GM21619 (cell line): ENCODE measurements at regions not wholly inside any gene's neighbourhood (a gene's known extent, or its start where the extent isn't known, plus 50 kb on each side); places are given as distances from the start of the nearest gene placed in this dataset.

Source experiments
- ATAC-seq: cut with Tn5 transposase; IDR thresholded peaks from one replicate; pipeline ENCODE4 v1.9.1; 2021; ENCODE audit not compliant: unreplicated experiment

DNA sequence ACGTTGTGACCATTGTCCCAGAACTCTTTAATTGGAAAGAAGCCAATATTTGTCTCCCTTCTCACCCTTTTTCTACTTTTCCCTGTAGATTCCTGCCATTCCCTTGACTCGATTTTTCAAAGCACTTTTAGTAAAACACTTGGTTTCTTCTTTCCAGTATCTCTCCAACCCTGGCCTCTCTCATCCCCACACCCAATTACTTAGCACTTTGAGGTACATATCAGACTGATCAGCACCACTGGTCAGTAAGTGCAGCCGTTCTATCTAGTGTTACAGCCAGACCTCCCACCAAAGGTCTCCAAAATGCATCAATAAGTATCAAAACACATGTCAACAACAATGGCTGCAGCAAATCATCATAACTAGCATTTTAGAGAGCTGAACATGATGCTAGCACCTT lies 141.9 kb downstream of the BTG1 start:
- no peak for ATAC-seq

DNA sequence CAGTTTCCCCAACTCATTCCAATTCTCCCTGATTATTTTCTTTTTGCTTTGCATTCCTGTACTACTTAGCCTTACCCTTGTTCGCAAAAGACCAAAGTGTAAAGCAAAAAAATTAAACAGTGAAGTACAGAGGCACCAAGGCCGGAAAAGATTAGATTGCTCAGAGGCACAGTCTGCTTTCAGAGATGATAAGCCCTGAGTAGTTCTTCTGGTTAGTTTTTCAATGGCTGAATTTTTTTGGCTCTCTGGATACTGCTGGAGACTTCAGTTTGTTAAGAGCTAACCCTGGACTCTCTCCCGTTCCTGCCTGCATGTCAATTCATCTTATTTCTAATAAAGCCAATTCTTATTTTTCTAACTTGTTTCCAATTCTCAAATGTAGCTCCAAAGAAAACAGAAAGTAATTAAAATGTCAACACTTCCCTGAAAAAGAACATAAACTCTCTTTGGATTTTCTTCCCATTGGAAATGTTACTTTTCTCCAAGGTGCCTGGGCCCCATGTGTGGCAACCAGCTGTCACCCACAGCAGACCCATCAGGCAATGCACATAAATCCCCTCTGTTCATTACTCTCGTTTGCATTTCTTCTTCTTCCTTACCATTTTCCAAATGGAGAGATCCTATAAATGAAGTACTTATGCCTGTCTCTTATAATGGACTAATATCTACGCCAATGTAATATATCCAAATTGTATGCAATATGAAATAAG lies 142.8 kb downstream of the BTG1 start:
- no peak for ATAC-seq

DNA sequence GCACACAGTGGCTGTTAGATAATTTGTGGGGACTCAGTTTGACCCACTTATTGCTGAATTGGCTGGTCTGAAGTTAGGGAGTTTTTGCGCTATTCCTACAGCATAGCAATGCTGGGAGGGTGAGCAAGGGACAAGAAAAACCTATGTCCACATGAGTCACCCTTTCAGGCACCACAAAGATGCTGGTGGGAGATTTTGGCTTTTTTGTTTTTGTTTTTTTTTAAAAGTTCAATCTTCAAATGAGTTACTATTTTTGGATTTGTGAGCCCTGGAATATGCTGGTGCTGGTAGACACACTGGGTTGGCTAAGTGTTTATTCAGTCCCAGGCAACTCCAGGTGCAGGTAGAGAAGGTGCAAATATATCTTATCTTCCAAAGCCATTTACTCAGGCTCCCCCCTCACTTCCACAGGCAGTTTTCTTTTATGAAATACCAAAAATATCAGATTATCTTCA lies 143.4 kb downstream of the BTG1 start:
- ATAC-seq = no peak

- ATAC-seq = no peak
Observed at GRCh38 chr12:92000597-92000996, 145.0 kb downstream of the BTG1 start.

- ATAC-seq = no peak
Observed at GRCh38 chr12:91999823-92000222, 145.8 kb downstream of the BTG1 start.

DNA sequence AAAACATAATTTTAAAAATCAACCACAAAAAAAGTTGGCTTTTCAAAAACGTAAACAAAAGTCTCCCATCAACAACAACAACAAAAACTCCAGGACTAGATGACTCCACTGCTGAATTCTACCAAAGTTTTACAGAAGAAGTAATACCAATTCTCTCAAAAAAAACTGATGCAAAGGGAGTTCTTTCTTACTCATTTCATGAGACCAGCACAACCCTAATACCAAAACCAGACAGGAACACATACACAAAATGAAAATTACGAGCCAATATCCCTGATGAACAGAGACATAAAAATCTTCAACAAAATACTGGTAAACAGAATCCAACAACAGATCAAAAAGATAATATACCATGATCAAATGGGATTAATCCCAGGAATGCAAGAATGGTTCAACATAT lies 147.3 kb downstream of the BTG1 start:
- ATAC-seq = no peak

- ATAC-seq = no peak
Observed at GRCh38 chr12:91994208-91994797, 151.3 kb downstream of the BTG1 start.

GRCh38 chr12:91993287-91994017 lies 152.2 kb downstream of the BTG1 start:
- no peak for ATAC-seq

DNA sequence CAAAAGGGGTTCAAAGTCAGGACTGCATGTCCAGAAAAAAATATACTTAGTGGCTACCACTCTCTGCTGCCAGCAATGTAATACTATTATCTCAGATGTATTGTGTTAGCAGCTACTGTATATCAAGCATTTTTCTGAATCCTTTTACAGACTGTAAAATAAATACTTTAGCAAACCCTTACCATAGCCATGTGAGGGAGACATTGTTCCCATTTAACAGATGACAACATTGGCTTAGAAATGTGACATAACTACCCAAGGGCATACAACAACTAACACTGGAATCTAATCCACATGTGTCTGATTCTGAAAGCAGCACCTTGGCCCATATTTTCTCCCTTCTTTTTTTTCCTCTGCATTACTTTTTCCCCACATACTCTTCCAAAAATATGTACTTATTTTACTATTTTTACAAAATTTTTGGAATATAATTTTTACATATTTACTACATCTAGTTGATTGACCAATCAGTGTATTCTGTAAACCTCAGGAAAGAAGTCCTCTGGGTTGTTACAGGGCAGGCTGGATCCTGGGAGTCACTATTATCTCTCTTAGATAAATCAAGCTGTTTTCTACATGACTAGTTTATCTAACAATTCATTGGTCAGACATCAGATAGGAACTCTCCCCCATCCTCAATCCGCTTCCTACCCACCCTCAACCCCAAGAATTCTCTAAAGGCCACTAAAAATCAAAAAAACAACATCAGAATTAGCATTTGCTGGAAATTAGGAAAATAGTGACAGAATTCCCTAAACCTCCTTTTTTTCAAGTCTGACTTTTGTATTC lies 154.1 kb downstream of the BTG1 start:
- ATAC-seq = no peak

DNA sequence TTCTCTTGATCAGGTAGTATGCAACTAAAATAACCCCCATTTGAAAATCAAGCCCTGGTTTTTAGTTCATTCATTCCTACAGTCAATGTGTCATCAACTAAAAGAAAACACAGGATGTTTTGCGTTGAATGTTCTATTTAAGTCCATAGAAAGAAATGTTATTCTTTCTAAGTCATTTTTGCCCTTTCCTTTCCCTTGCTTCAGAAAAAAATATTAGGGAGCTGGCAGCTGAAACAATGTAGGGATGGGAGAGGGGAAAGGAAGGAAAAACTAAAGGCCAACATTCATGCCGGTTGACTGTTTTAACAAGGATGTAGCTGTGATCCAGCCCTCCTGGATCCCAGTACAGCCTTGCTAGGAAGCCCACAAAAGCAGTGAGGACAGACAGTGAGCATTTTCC lies 155.1 kb downstream of the BTG1 start:
- ATAC-seq = no peak

- ATAC-seq = no peak
Observed at GRCh38 chr12:91989143-91989542, 156.5 kb downstream of the BTG1 start.

GRCh38 chr12:91988086-91988923 lies 157.3 kb downstream of the BTG1 start:
- no peak for ATAC-seq

GRCh38 chr12:91986084-91986483 lies 159.6 kb downstream of the BTG1 start:
- ATAC-seq = no peak

DNA sequence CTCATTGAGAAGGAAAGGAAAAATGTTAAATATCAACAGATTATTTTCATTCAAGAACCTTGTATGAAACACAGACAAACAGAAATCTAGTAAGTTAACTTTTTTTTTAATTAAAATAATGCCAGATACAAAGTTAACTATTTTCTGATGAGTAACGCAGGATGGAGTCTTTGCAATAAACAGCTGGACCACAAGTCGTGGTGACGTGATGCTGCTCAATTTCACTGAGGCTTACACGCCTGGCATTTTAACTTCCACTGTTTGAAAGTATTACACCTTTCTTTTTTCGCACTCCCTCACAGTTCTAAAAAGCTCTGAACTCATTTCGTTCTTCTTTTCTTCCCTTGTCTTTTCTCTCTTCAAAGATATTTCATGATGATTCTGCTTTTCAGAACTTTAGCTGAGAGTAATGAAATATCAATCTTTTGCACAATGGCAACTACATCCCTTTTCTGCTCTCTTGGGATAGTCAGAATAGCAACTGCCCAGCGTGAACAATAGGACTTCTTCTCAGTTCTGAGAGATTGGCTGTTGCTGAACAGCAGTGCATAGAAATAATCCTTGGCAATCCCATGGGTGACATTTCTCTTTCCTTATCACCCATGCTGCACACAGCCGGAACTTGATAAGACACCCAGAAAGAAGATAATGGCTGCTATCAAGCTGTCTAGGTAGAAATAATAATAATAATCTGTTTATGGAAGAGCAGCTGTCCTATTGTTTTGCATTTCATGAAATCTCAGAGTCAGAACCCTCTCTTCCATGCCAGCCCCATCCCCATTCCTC lies 160.5 kb downstream of the BTG1 start:
- ATAC-seq = no peak

- ATAC-seq = no peak
Observed at GRCh38 chr12:91984556-91984955, 161.1 kb downstream of the BTG1 start.

DNA sequence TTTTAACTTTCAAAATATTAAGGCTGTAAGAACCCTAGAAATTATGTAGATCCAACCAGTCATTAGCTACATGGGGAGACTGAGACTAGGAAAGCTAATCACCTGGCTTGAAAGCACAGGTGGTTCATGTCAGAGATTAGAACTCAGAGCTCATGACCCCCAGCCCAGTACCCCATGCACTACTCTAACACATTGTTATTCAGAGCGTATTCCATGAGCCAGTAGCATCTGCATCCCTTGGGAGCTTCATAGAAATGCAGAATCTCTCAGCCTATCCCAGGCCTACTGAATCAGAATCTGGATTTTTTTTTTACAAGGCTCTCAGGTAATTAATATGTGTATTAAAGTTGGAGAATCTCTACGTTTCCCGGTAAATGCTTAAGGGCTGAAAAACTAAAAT lies 161.7 kb downstream of the BTG1 start:
- no peak for ATAC-seq

- ATAC-seq = no peak
Observed at GRCh38 chr12:91982946-91983345, 162.7 kb downstream of the BTG1 start.

DNA sequence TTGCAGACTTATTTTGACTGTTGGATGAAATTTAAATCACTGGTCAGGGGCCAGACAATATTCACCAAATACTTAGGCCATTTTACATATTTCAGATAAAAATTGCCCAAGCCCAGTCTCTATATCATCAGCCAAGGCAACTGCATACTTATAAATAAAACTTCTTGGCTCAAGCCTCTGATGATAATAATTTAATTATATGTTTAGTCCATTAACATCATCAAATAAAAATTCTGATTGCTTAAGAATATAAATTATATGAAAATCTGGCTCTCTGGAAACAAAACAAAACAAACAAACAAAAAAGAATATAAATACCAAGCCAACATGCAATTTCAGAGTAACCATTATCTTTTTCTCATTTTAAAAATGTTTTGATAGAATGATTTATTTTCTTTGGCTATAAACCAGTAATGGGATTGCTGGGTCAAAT lies 165.2 kb downstream of the BTG1 start:
- no peak for ATAC-seq

GRCh38 chr12:91978143-91978542 lies 167.5 kb downstream of the BTG1 start:
- no peak for ATAC-seq

- ATAC-seq = no peak
Observed at GRCh38 chr12:91975891-91976290, 169.8 kb downstream of the BTG1 start.
